H4 (cell line): ENCODE measurements at regions not wholly inside any gene's neighbourhood (a gene's known extent, or its start where the extent isn't known, plus 50 kb on each side); places are given as distances from the start of the nearest gene placed in this dataset.

Source experiments
- DNase-seq: peaks from one replicate; pipeline ENCODE4 v3.0.0-alpha.2; 2015; ENCODE audit warnings: low spot score

DNA sequence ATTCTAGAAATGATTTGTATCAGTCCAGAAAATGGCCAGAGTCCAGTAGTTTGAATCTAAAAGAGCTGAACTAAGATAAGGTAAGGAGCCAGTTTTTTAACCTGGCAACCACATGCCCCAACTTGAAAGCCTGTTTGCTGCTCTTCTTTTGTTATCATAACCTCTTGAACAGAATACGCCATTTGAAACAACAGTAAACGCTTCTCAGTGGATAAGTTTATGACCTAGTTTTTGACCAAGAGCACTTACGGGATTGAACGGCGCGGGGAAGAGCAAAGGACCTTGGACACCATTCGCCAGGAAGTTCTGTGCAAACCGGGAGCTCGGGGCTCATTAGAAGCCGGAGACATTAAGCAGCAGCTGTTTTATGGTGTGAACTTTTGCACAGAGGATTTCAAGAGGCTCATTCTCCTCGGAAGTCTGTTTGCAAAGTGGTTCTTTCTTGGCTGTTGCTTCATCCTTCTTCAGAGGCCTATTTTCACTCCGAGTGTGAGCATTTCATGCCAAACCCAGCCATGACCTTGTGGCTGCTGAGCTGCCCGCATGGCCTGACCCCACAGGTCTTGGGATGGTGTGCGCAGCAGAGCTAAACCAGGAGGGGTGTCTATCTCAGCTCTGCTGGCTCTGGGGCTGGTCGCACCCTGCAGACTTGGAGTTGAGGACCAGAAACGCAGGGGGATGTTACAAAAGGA lies 215.1 kb downstream of the SOX4 start:
- no peak for DNase-seq

DNA sequence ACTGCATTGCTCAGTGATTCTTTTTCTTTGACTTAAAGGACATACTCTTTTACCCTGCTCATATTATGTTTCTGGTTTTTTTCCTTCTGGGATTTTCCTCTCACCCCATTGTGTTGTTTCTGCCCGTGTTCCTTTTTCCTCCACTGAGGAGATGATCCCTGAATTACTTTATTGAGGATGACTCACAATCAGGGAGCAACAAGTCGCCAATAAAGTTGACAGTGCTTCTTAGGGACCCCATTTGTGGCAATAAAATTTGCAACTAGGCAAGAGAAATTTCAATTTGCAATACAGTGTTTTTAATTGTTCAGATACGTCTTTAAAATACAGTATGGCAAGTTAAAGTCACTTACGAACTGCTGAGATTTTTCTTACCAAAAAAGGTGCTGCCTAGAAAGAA lies 217.9 kb downstream of the SOX4 start:
- DNase-seq: no peak

DNA sequence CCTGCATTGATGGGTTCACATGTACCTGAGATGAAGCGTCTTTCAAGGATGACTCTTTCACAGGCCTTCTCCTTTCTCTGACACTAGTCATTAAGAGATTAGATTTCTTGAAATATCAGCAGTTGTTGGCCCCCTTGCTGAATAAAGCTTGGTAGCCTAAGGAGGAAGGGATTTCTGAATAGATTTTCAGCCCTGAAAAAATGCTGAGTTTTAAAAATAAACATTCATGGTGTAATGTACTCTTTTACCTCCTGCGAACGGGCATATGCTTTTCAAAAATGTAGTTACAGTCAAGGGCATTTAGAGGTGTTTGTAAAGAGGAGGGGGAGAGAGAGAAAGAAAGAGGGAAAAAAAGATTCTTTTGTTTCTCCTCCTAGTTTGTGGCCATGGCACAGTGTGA lies 222.7 kb downstream of the SOX4 start:
- DNase-seq: no peak

DNA sequence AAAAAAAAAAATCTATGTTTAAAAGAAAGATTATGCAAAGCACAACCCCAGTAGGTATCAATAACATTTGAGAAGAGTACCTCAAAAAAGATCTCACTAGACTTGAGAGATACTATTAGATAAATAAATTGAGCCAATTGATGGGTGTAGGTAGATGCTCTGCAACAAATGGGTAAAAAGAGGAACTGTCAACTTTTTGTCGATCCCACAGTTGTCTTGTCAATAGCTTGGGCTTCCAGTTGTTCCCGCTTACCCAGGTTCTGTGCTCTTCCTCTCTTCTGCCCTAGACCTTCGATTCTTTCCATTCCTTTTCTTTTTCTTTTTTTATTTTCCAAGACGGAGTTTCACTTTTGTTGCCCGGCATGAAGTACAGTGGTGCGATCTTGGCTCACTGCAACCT lies 226.9 kb downstream of the SOX4 start:
- DNase-seq: no peak

DNA sequence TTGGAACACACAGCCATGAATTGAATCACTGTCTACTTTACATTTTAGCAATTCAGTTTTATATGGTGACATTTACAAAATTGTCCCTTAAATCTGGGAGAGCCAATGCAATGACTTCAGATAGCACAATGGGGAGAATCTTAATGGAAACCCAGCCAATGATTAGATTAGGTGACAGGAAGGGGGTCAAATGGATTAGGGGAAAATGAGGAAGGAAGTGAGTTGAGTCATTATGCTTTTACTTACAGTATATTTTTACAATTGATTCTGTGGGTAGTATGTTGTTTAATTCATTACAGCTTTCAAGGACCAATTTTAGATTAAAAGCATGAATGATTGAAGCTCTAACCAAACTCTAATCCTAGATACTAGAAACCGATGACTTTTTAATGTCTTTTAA lies 229.8 kb downstream of the SOX4 start:
- DNase-seq: no peak

DNA sequence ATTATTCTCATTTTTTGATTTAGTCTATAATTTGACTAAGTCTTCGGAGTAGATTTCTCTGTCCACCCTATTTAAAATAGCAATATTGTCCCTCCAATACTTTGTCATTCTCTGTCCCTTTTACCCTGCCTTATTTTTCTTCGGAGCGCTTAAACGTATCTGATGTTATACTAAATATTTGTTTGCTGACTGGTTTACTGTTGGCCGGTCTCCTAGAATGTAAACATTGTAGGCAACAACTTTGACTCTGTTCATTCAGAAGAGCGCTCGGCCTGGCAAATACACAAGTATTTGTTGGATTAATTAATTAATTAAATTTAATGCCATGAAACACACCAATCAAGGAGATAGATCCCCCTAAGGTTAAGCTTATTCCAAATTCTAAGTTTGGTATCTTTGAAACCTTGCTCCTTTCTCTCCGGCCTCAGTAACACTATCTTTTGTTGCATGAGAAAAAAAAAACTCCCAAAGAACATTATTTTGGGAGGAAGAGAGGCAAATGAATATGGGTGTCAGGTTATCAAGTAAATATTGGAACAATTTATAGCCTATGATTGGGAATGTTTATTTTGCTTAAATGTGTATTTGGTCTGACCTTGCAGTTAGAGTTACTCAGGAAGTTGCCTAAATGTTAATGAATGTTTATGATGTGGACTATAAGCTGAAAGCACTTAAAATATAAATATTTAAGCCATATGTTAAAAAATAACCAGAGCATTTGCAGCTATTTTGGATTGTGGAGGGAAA lies 231.1 kb downstream of the SOX4 start:
- no peak for DNase-seq

DNA sequence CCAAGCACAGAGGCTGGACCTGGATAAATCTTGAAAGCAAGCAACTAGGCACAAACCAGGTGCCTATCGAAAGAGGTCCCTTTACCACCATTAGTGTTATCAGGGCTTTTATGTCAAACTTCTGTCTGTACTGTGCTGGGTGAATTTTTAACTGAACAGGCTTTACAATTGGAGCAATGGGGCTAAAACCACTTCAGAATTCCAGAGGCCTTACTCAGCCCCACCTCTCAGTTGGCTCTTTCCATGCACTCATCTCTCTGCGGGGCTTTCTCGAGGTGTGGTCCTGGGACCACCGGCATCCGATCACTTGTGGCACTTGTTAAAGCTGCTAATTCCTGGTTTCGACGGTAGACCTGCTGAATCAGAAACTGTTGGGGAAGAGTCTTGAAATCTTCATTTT lies 232.5 kb downstream of the SOX4 start:
- DNase-seq: no peak

DNA sequence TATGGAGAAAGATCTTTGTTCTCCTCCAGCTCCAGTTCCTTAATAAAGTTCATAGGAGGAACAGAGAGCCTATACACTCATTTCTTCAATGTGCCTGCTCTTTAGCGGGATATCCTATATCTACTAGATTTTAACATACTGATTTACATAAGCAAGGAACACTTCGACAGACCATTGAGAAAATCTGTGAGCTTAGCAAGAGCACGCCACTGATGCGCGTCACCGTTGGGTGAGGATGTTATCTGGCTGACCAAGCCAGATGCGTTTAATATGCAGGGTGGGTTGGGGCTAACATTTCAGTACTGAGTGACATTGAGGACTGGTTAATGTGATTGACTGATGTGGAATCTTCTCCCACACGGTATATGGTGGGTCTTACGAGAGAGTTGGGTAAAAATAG lies 233.4 kb downstream of the SOX4 start:
- DNase-seq: no peak

DNA sequence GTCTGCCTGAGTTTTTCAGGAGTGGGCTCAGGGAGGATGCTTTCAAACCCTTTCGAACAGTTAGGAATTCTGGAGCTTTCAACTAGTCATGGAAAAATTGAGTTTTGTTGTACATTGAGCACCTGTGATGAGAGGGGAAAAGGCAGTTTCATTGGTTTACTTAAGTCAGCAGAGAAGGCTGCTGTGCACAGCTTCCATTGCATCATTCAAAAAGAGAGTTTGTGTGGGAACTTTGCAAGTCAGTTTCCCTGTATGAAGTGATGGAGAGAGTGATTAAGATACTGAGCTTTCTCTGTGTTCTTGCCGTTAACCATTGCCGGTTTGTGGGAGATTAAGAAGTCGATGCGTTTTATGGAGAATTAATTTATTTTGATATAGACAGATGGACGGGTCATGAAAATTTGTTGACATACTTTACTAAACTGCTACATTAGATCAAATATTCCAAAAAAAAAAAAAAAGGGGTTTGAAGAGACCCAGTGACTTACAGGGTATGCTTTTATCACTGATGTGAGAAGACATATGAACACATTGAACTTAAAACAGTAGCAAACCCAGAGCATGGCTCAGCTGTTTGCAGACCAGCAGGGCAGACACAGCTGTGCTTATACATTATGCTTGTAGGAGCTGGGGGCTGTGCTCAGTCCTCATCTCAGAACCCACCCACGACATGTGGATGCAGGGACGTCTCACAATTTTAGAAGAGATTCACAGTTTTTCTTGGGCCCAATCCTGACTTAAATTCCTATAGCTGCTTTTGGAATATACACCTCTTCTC lies 234.1 kb downstream of the SOX4 start:
- DNase-seq: no peak

DNA sequence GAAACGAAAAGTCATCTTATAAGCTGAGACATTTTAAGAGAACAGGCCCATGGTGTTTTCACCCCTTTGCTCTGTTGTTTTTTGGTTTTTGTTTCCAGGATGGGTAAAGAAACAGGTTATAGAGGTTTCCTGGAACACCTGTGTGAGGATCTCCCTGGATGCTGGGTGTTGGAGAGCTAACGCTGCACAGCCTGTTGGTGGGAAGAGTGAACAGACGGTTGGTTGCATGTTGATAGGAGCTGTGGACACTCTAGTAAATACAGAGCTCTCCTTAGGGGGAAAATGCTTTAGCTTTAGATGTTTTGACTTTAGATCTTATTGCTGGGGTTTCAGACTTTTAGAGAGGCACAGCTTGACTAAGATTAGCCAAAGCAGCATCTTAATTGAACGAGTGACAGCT lies 235.2 kb downstream of the SOX4 start:
- DNase-seq: no peak

DNA sequence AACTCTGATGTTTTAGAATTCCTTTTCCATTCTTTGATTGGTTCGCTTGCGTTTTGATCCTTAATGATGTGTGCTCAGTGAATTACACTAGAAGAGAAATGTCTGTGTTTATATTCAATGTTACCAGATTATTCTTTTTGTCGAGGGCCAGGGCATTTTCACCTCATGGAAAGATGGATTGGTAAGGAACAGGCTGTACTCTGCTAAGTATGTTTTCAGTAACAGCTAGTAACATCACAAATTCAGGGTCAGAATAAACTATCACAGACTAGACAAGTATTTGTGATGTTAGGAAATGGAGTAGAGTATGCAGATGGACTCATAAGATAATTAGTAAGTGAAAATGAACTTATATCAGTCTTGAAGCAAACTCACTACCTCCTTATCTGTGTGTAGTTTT lies 235.6 kb downstream of the SOX4 start:
- DNase-seq: no peak

DNA sequence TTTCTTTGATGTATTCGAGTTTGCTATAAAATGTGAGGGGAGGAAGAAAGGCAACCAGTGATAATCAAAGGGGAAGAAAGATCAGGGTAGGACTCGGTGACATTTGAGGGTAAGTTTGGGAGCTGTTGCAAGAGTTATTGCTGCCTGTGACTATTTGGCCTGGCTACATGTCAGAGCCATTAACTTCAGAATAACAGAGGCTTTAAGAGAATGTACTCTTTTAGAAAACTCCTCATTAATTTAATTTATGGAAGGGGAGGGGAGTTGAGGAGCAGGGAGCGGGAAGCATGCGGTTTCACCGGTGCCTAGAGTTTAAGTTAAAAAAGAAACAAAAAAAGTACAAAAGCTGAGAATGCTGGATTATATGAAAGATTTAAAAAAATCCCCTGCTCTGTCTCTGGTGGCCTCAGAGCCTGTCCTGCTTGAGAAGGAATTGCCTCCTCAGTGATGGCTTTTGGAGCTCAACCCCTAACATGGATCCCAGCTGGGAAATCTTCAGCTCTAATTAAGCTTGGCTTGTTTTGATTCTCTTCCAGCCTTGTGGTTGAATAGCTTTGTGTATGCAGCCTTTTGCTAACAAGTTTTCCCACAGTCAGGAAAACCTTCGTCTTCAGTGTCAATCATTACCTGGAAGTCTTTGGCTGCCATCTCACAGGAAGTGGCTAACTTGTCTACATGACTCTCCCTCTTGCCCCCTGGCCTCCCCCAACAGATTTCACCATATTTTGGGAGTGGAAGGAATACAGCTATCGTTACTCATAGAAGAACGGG lies 238.2 kb downstream of the SOX4 start:
- peak; percentile 75 for DNase-seq

DNA sequence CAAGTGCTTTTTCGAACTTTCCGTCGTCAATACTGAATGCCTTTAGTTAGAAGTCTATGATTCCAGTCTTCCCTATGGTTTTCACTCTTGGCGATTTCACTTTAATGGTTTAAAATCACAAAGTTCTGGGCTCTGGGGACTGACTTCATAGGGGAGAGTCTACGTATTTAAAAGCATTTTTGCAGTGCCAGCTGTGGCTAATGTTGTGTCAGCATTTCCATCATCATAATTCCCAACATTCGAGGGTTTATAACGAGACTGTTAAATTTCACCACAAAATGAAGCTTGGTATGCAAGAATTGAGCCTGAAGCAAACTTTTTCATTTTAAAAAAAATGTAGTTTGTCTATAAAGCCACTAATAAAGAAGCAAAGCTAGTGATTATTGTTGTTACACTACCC lies 242.7 kb downstream of the SOX4 start:
- DNase-seq: no peak

DNA sequence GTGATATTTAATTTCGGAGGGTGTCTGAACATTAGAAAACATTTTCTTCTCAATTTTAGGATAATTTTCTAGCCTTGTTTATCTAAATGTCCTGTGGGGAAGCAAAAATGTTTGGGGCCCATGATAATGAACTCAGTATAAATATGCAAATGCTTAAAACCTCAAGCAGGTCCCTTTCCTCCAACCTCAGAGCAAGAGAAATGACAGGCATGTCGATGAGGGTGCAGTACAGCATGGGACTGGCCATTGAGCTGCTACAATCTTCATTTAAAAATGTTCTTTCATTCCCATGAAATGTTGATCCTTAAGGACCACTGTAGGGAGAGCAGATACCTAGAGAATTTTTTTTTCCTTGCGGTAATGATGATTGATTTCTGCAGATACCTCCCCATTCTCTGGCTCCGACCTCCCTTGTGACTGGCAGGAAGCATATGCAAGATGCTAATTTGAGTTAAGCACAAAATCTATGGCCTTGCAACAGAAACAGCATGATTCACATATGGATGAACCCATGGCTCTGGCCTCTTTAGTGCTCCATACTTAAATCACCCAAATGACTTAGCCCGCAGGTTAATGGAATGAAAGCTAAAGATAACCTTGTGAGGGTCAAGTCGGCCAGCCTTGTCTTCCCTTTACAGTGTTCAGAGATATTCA lies 243.3 kb downstream of the SOX4 start:
- DNase-seq: no peak

DNA sequence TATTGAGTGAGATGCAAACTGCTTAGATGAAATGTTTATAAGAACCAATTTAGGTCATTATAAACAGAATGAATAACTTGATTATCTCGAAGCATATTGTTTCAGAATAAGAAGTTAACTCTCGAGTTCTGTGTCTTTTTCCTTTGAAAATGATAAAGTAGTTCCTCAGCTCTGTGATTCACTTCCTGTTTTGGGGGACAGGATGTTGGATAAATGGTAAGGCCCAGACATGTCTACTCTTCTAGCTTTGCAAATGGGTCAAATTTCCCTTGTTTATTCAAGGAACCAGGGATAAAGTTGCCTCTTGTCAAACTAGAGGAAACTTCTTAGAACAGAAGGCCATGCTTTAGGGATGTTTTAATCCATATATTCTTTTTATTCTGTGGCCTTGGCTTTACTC lies 246.9 kb downstream of the SOX4 start:
- peak; percentile 14 for DNase-seq

DNA sequence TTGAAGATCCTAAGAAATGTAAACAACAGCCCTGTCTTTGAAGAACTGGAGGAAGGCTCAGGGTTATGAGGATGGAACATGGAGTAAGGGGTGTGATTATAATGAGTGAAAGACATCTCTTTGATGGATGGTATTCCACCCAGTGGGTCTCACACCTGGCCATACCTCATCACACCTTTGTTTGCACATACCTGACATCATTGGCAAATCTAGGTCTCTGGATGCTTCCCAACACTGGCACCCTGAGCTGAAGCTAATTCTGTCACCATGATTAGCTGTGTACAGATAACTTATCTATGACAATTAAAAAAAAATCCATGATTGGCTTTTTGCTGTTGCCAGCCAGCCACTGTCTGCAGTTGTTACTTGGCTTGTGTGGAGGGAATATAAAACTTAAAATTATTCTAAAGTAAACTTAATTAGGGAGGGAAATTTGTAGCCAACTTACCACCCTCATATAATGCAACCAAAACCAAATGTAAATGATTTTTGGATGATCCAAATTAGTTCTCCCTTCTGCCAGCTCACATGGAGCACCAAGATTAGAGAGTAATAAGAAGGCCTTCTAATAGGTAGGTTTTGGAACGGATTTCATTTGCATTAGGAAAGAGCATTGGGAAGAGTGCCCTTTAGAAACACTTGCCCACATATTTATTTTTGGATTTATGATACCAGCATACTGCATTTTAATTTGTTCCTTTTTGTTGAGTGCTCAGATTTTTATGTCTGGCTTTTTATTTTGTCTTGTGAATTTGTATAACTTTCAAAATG lies 249.5 kb downstream of the SOX4 start:
- DNase-seq: no peak

DNA sequence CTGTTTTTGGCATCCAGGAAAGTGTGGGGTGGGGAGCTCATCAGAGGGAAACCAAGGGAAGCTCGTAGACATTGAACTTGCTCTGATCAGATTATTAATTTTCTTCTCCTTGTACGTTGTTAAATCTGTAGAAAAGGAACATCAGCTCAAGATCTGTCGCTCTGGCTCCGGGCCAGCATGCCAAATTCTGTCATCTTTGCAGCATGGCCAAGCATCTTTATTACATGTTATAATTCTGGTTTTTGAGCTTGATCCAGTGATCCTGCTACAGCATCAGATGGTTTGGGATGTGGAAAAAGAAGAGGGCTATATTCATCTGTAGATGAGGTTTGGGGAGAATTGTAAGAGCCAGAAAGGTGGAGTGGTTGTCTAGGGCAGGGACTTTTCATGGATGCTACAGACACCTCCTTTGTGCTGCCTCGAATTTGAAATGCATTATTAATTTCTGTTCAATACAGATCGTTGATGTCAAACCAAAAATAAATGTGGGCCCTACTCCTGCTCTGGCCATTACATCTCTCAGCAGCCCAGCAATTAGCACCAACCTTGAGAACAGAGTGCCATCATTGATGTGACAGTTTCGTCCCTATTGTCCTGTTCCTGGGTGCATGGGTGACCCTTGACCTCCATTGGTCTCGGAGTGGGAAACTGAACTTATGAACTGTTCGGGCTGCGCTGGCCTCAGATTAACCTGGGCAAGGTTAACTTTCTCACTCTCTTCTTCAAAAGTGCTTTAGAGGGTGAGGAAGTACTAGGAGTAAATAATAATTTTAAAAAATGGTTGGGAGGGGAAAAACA lies 250.8 kb downstream of the SOX4 start:
- no peak for DNase-seq

DNA sequence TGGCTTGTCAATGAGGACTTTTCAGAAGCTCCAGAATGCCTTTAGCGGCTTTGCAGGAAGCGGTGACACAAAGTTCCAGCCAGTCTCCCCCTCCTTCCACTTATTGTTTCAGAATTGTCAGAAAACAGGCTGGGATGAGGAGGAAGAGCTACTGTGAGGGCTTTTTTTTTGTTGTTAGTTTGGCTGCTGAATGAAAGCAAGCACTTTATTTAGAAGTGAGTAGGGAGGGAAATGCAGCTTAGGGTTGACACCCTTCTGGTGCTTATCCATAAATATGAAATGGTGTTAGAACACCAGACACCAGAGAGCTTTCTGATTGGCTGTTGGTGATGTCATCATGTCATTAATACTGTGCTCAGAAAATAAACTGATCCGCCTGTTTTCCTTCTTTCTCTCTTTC lies 251.5 kb downstream of the SOX4 start:
- DNase-seq: no peak

DNA sequence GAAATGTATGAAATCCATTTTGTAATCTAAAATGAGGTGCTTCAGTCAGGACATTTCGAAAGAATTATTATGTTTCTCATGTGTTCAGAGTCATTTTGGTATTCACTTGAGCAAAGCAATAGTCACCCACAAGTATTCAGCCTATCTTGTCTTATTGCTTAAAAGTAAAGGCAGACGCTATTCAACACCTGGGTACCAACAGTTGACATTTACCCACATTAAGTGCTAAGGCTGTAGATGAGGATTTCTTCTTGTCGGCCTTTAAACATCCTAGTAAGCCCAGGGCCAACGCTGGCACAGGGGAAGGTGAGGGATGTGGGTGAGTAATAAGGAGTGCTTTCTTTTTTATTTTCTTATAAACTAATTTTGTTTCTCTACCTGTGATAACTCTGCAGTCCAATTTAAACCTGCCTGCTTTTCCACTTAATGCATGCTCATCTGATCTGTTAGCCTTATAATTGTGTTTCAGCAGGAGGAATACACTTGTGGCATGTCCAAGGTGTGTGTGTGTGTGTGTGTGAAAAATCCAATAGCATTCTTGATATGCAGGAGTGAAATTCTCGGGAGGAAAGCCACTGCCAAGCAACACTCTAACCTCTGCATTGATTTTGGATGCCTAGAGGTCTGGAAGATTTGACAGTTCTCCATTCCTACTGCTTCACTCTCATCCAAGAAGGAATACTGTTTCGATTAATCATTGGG lies 252.0 kb downstream of the SOX4 start:
- no peak for DNase-seq
